Fibroblast of villous mesenchyme (primary cell): ENCODE measurements at regions not wholly inside any gene's neighbourhood (a gene's known extent, or its start where the extent isn't known, plus 50 kb on each side); places are given as distances from the start of the nearest gene placed in this dataset.

Source experiments
- DNase-seq: peaks from one replicate; pipeline ENCODE4 v3.0.0-alpha.2; 2010; ENCODE audit warnings: low read depth
- H3K4me3 ChIP-seq: 2 replicates; pipeline ENCODE4 v1.5.1; 2011; ENCODE audit warnings: low read depth, mild to moderate bottlenecking, low read length
- CTCF ChIP-seq: IDR thresholded peaks from 2 replicates; pipeline ENCODE4 v1.5.1; 2012; ENCODE audit warnings: low read depth, mild to moderate bottlenecking, low read length; ENCODE audit not compliant: insufficient read depth

- no peak for TF ChIP-seq CTCF
- H3K4me3 ChIP-seq = no peak overlapping the region
- peak; percentile 28 for DNase-seq
Observed at GRCh38 chr2:12005886-12006681, 259.7 kb downstream of the LPIN1 start.

- no peak overlapping the region for H3K4me3 ChIP-seq
- DNase-seq = peak; percentile 33
- no peak for TF ChIP-seq CTCF
Observed at GRCh38 chr2:12006850-12007249, 260.4 kb downstream of the LPIN1 start.

- no peak for TF ChIP-seq CTCF
- DNase-seq = no peak
- H3K4me3 ChIP-seq = no peak overlapping the region
Observed at GRCh38 chr2:12007282-12007681, 260.9 kb downstream of the LPIN1 start.

GRCh38 chr2:12008425-12009061, 262.1 kb downstream of the LPIN1 start:
- peak; percentile 61 for DNase-seq
- TF ChIP-seq CTCF = no peak
- no peak overlapping the region for H3K4me3 ChIP-seq

GRCh38 chr2:12009323-12009905, 263.0 kb downstream of the LPIN1 start:
- TF ChIP-seq CTCF = no peak
- H3K4me3 ChIP-seq = no peak overlapping the region
- no peak for DNase-seq

GRCh38 chr2:12010059-12010458, 263.6 kb downstream of the LPIN1 start:
- no peak for TF ChIP-seq CTCF
- no peak for DNase-seq
- H3K4me3 ChIP-seq = no peak overlapping the region
